Right lobe of liver (tissue), 4 donors: ENCODE measurements at regions not wholly inside any gene's neighbourhood (a gene's known extent, or its start where the extent isn't known, plus 50 kb on each side); places are given as distances from the start of the nearest gene placed in this dataset.

Experiments used
- POLR2A ChIP-seq: fragments of 450-650 bp; IDR thresholded peaks from one replicate; pipeline ENCODE4 v1.6.1; 2017; ENCODE audit warnings: antibody characterized with exemption, mild to moderate bottlenecking
- TF ChIP-seq, protein P1 (sequence below), 4 donors: fragments of 200-600 bp in 3 of 4; fragments of 450-650 bp in 1 of 4; IDR thresholded peaks; one replicate each; pipeline versions ENCODE4 v1.5.1 to v1.8.0; 2016 to 2022; ENCODE audit warnings: antibody characterized with exemption in 4 of 4, mild to moderate bottlenecking in 2 of 4
- donor health status: DM: no; HTN: no; CAD: no.
- donor health status: DM: no; HTN: no; CAD: no.
- donor health status: DM: no; HTN: yes; CAD: no.

DNA sequence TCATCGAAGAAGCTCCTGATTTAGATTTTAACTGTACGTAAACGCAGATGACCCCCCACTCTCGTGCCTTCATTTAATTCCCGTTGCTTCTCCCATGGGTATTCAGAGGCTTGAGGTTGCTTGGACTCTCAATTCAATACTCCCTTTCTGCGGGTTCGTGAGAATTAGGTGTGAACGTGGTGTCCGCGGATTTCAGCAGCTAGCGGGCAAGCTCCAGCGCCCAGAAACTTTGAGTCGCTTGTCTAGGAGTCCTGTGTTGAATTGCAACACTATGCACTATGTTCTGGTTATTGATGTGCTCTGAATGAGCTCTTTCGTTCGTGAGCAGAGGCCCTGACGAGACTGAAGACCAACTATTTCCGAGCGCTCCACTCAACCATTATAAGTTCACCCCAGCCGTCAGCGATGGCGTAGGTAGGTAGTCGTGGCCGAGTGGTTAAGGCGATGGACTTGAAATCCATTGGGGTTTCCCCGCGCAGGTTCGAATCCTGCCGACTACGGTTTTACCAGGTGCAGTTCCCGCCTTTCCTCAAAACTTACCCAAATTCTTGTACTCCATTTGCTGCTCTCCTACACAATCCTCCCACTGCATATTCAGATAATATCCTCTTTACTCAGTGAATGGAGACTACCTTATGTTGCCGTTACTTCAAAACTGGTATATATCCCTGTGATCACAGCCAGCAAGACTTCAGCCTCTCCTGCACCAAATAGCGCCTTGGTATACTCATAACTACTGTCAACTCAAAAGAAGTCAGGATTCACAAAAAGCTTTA lies 72.6 kb upstream of the ZNF184 start:
- TF ChIP-seq, protein P1, sequence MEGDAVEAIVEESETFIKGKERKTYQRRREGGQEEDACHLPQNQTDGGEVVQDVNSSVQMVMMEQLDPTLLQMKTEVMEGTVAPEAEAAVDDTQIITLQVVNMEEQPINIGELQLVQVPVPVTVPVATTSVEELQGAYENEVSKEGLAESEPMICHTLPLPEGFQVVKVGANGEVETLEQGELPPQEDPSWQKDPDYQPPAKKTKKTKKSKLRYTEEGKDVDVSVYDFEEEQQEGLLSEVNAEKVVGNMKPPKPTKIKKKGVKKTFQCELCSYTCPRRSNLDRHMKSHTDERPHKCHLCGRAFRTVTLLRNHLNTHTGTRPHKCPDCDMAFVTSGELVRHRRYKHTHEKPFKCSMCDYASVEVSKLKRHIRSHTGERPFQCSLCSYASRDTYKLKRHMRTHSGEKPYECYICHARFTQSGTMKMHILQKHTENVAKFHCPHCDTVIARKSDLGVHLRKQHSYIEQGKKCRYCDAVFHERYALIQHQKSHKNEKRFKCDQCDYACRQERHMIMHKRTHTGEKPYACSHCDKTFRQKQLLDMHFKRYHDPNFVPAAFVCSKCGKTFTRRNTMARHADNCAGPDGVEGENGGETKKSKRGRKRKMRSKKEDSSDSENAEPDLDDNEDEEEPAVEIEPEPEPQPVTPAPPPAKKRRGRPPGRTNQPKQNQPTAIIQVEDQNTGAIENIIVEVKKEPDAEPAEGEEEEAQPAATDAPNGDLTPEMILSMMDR (IDR thresholded peaks at IDR 0.05) = no peak
- TF ChIP-seq POLR2A = no peak
